Coronary artery (tissue), 2 donors: ENCODE measurements at regions not wholly inside any gene's neighbourhood (a gene's known extent, or its start where the extent isn't known, plus 50 kb on each side); places are given as distances from the start of the nearest gene placed in this dataset.

Experiments
- DNase-seq: peaks from one replicate; pipeline ENCODE4 v3.0.0-alpha.2; 2017; ENCODE audit warnings: low spot score
- H3K27ac ChIP-seq, 2 donors: fragments of 200-600 bp; sonication (generic); one replicate each; pipeline ENCODE4 v1.5.1; 2016 to 2019
- H3K4me3 ChIP-seq: fragments of 200-600 bp; sonication (generic); 2 replicates; pipeline ENCODE4 v1.5.1; 2016; ENCODE audit warnings: mild to moderate bottlenecking, moderate library complexity
- TF ChIP-seq, protein P1 (sequence below): fragments of 200-600 bp; sonication (generic); IDR thresholded peaks from one replicate; pipeline ENCODE4 v1.5.1; 2019; ENCODE audit warnings: antibody characterized with exemption

GRCh38 chr17:72487731-72488494, 367.1 kb downstream of the SOX9 start:
- TF ChIP-seq, protein P1, sequence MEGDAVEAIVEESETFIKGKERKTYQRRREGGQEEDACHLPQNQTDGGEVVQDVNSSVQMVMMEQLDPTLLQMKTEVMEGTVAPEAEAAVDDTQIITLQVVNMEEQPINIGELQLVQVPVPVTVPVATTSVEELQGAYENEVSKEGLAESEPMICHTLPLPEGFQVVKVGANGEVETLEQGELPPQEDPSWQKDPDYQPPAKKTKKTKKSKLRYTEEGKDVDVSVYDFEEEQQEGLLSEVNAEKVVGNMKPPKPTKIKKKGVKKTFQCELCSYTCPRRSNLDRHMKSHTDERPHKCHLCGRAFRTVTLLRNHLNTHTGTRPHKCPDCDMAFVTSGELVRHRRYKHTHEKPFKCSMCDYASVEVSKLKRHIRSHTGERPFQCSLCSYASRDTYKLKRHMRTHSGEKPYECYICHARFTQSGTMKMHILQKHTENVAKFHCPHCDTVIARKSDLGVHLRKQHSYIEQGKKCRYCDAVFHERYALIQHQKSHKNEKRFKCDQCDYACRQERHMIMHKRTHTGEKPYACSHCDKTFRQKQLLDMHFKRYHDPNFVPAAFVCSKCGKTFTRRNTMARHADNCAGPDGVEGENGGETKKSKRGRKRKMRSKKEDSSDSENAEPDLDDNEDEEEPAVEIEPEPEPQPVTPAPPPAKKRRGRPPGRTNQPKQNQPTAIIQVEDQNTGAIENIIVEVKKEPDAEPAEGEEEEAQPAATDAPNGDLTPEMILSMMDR = no peak
- Histone ChIP-seq H3K27ac (no peak overlapping the region), H3K4me3 (no peak overlapping the region)
- DNase-seq = no peak

DNA sequence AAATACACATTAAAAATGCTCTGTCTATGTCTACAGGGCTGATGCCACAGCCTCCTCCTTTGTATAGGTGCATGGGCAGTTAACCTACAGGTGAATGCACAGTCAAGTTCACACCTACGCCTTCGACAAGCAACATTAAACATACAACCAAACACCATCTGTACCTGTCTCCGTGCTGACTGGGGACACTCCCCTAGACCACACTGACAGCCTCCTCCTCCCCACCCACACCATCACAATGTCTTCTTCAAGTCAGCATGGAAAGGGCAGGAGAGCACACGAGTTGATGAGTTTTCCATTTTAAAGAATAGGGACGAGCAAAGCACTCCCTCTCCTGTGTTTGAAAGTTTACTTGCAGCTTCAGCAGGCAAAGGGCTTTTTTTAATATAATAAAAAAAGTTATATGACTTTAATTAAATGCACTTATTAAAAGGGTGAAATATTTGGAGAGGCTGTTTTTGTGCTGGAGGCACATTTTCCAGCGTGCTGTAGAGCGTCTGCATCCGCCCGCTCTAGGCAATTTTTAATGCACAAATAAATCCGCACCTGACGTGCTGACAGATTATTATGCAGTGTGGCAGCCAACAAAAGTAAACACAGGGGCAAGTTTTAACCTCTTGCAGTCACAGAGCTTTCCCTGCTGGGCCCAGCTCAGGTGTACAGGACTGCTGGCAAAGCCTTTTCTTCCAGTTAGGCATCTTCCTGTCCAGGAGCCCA, 367.9 kb downstream of the SOX9 start:
- no peak for DNase-seq
- H3K27ac ChIP-seq = no peak overlapping the region
- TF ChIP-seq, protein P1 = no peak
- H3K4me3 ChIP-seq = no peak overlapping the region

GRCh38 chr17:72489272-72489641, 368.4 kb downstream of the SOX9 start:
- no peak overlapping the region for H3K4me3 ChIP-seq
- DNase-seq = no peak
- TF ChIP-seq, protein P1 = no peak
- H3K27ac ChIP-seq = no peak overlapping the region

- TF ChIP-seq, protein P1 = no peak
- Histone ChIP-seq H3K27ac (no peak overlapping the region), H3K4me3 (no peak overlapping the region)
- DNase-seq = no peak
Measured at GRCh38 chr17:72491102-72491501, 370.3 kb downstream of the SOX9 start.

GRCh38 chr17:72492494-72492893, 371.7 kb downstream of the SOX9 start:
- H3K27ac ChIP-seq = no peak overlapping the region
- DNase-seq = no peak
- H3K4me3 ChIP-seq = no peak overlapping the region
- TF ChIP-seq, protein P1 = no peak

GRCh38 chr17:72492941-72493340, 372.1 kb downstream of the SOX9 start:
- DNase-seq = no peak
- TF ChIP-seq, protein P1 = no peak
- H3K4me3 ChIP-seq = no peak overlapping the region
- H3K27ac ChIP-seq = no peak overlapping the region

- no peak overlapping the region for H3K4me3 ChIP-seq
- TF ChIP-seq, protein P1 = no peak
- H3K27ac ChIP-seq = no peak overlapping the region
- DNase-seq = no peak
Measured at GRCh38 chr17:72494566-72494965, 373.7 kb downstream of the SOX9 start.
